ENCODE measurements at regions not wholly inside any gene's neighbourhood (a gene's known extent, or its start where the extent isn't known, plus 50 kb on each side); places are given as distances from the start of the nearest gene placed in this dataset.

GRCh38 chr6:112717401-112717800 is 370.3 kb downstream of the RFPL4B start:
- DNase-seq (ENCODE audit: low read depth in 2 of 2) = no peak

- DNase-seq (ENCODE audit: low read depth in 2 of 2) = no peak
These were observed 370.7 kb downstream of the RFPL4B start for GRCh38 chr6:112717856-112718255.

GRCh38 chr6:112725541-112726085 is 378.5 kb downstream of the RFPL4B start:
- DNase-seq (ENCODE audit: low read depth in 2 of 2) = no peak

DNA sequence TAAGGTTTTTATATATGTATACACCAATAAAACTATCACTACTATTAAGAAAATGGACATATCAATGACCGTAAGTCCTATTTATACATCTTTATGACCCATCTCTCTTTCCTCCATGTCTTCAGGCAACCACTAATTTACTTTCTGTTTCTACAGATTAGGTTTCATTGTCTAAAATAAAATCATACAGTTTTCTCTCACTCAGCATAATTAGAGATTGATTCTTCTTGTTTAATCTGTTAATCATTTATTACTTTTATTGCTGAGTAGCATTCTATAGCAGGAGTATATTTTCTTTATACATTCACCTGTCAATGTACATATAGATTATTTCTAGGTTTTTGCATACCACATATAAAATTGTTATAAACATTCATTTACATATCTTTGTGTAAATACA is 388.0 kb downstream of the RFPL4B start:
- DNase-seq (ENCODE audit: low read depth in 2 of 2) = no peak

DNA sequence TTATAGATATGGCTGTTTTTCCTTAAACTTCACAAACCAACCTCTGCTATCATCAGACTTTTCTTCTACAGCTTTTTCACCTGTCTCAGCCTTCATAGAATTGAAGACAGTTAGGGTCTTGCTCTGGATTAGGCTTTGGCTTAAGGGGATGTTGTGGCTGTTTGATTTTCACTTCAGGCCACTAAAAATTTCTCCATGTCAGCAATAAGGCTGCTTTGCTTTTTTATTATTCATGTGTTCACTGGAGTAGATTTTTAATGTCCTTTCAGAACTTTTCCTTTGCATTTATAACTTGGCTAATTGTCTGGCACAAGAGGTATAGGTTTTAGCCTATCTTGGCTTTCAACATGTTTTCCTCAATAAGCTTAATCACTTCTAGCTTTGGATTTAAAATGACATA is 392.6 kb downstream of the RFPL4B start:
- no peak for DNase-seq (ENCODE audit: low read depth in 2 of 2)

DNA sequence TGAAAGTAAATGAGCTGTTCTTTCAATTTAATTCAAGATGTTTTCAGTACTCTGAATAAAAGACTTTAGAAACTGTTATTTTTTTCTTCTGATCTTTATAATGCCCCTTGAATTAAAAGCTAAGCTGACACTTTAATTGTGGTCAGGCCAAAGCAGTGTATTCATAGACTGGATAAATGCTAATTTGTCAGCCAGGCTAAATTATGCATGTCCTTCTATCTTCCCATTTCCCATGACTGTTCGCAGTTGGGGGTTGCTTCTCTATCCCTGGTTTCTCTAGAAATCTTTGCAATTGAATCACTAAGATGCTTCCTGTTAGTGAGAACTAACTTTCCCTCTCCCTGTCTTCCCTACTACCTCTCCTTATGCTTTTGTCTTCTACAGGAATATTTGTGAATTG is 396.2 kb downstream of the RFPL4B start:
- no peak for DNase-seq (ENCODE audit: low read depth in 2 of 2)

- no peak for DNase-seq (ENCODE audit: low read depth in 2 of 2)
These were observed 397.7 kb downstream of the RFPL4B start for GRCh38 chr6:112744827-112745226.

DNA sequence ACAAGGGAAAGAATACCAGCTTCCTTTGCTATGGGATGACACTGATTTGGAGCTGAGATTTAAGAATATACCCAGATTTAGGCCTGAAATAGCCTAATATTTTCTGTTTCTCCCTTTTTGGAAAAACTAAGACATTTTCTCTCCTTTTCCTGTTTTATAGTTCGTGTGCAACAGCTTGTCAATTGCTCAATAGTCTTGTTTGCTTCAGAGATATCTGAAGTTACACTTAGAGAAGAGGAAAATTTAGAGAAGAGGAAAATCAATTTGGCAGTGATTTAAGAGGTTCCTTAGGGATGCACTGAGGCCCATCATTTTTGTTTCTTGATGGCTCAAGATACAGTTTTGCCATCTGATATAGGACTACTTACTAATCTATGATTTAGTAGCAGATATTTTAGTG is 398.6 kb downstream of the RFPL4B start:
- DNase-seq (ENCODE audit: low read depth in 2 of 2) = no peak

DNA sequence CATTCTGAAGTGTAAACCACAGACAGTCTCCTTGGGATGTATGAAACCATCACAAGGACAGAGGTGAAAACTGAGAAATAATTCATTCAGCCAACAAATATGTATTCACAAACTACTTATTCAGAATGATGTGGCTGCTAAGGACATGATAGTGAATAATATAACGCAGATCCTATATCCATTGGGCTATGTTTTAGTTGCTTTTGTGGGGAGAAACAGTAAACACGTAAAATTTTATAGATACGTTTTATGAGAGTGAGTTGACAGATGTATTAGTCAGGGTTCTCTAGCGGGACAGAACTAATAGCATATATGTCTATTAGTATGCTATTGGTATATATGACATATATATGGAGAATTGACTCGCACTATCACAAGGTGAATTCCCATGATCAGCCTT is 402.5 kb downstream of the RFPL4B start:
- DNase-seq (ENCODE audit: low read depth in 2 of 2) = no peak

DNA sequence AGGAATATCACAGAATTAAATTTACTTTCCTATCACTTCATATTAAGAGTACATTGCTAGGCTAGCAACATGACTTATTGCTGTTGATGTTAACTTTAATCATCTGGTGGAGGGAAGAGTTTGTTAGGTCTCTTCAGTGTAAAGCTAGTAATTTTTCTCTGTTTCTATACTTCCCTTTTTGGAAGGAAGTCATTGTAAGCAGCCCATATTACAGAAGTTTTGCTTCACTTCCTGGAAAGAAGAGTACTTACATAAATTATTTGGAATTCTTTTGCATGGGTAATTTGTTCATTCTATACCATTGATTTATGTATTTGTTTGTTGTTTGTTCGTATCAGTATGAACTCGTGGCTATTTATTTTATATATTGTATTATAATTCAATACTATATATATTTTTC is 405.2 kb downstream of the RFPL4B start:
- no peak for DNase-seq (ENCODE audit: low read depth in 2 of 2)

DNA sequence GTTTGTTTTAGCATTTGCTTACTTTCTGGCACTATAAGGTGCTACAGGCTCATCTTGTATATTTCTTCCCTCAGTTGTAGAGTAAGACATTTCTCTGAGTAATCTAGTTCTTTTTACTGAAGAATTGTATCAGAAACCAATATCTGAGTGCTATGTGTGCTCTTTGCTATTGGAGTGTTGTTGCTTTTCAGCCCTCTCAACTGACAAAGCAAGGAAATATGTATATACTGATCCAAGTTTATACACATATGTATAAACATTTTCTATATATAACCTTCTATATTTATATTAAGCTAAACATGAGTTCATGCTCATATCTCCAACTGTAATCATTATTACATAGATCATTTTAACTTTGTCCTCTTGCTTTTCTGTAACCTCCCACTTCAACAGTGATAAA is 405.7 kb downstream of the RFPL4B start:
- no peak for DNase-seq (ENCODE audit: low read depth in 2 of 2)

GRCh38 chr6:112760831-112761230 is 413.7 kb downstream of the RFPL4B start:
- no peak for DNase-seq (ENCODE audit: low read depth in 2 of 2)

DNA sequence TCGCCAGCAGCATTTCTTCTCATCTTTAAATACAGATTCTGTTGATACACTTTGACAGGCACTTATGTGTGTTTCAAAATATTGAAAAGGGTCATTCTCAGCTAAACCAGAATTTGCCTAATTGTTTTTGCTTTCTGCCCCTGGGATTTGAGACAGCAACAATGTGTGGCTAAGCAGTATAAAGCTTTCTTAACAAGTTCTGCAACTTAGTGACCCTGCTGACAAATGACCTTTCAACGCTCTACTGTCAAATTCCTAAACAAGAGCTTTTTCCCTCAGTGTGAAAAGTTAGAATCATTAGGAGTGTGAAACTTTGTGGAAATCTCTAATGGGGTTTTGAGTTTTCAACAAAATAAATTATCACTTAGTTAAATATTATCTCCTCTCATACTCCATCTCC is 414.6 kb downstream of the RFPL4B start:
- DNase-seq (ENCODE audit: low read depth in 2 of 2) = no peak

DNA sequence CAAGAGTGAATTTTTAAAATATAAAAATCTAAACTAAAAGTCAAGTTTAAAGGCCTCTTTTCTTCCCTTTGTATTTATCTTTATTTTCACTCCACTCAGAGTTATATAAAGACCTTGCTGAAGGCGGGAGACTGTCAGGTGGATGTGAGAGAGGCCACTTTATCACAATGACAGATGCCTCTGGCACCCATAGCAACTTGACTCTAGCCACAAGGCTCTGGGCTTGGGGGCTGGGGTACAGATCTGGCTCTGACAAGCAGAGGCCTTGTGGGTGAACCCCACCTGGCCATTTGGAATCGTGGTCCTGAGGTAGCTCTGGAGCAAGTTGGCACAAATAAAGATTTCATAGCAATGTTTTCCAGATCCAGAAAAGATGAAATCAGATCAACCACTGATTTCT is 417.2 kb downstream of the RFPL4B start:
- no peak for DNase-seq (ENCODE audit: low read depth in 2 of 2)

DNA sequence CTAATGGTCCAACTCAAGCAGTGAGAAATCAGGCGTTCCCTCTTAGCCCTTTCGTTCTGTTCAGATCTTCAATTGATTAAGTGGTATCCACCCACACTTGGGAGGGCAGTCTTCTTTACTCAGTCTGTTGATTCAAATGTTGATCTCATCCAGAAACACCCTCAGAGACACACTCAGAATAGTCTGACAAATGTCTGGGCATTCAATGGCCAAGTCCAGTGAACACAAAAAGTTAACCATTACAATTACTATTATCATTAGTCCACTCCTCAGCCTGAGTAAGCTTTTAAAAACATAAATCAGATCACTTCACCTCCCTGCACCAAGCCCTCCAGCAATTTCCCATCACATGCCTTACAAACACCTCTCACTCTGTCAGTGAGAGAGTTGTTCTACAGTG is 423.2 kb downstream of the RFPL4B start:
- no peak for DNase-seq (ENCODE audit: low read depth in 2 of 2)

DNA sequence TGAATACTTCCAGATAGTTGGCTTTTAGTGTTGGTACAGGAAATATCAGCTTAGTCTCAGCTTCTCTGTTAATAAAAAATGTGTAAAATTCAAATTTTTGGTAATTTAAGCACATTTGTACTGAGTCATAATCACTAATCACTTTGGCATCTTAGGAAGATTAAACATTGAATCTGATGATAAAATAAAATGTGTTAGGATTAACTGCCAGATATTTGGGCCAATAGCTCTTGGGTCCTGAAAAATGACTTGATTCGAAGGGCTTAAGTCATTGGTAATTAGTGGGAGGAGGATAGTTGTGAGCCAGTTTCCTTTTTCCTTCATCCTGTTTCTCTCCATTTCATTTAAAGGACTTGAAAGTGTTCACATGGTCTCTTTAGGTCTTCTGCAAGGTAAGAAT is 426.1 kb downstream of the RFPL4B start:
- no peak for DNase-seq (ENCODE audit: low read depth in 2 of 2)

DNA sequence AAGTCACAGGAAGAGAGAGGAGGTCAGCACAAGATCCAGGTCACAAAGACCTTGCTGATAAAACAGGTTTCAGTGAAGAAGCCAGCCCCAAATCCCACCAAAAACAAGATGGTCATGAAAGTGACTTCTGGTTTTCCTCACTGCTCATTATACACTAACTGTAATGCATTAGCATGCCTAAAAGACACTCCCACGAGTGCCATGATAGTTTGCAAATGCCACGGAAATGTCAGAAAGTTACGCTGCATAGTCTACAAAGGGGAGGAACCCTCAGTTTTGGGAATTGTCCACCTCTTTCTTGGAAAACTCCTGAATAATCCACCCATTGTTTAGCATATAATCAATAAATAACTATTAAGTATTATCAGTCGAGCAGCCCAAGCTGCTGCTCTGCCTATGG is 427.2 kb downstream of the RFPL4B start:
- DNase-seq (ENCODE audit: low read depth in 2 of 2) = no peak

DNA sequence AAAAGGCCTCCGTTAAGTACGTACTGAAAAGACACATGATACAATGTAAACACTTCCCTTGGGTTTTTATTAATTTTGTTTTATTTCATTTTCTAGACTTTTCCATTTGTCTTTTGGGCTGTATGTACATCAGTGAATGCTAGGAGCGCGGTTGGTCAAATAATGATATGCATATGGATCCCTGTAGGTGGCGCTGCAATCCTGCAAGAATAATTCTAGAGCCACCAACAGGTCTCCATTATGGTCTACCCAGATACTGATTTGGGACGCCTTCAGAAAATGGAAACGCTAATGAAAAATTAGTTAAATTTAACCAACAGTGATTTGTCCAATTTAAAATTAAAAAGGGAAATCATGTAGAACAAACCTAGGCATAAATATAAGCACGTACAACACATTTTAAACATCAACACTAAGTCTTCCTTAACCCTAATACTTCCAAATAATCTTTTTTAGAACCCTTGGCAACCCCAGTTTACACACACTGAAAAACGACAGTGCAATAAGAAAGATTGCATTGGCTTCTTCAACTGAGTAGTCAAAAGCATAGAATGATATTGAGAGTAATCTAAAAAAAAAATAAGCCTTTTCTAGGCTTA is 433.5 kb downstream of the RFPL4B start:
- peak in 1 of 2 donors; percentile 24 for DNase-seq (ENCODE audit: low read depth in 2 of 2)

GRCh38 chr6:112781241-112781640 is 434.1 kb downstream of the RFPL4B start:
- DNase-seq (ENCODE audit: low read depth in 2 of 2) = no peak

- DNase-seq (ENCODE audit: low read depth in 2 of 2) = no peak
These were observed 438.3 kb downstream of the RFPL4B start for GRCh38 chr6:112785408-112785807.

GRCh38 chr6:112786801-112787200 is 439.7 kb downstream of the RFPL4B start:
- DNase-seq (ENCODE audit: low read depth in 2 of 2) = no peak

DNA sequence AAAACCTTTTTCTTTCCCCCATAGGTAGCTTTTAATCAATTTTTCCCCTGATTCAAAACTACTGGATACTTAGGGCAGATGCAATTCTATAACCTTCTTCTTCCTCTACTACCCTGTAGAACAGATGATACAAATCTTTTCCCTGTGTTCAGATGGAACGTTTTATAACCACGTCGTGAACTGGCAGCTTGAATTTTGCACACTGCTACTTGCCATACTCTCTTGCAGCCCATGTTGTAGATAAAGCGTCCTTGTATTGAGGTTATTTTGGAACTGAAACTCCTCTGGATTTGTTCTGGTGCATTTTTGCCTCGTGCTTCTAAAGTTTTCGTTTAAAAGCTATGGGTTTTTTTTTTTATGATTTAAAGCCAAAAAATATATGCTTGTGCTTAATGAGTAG is 440.2 kb downstream of the RFPL4B start:
- no peak for DNase-seq (ENCODE audit: low read depth in 2 of 2)

DNA sequence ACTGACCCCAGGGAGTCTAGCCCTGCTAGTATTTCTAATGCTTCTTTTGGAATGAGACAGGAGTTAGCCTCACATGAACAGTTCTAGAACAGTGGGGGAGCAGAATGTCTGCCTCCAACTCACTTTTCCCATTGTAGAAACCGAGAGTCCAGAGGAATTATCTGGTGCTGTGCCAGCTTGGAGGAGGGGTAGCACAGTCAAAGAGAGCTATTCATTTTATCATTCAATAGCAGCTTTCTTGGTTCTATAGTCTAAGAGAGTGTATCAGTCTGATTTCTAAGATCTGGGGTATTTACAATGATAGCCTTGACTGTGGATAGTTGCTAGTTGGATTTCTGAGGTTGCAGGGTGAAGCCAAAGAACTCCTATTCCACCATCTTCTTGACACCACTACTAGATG is 448.2 kb downstream of the RFPL4B start:
- no peak for DNase-seq (ENCODE audit: low read depth in 2 of 2)

- DNase-seq (ENCODE audit: low read depth in 2 of 2) = no peak
These were observed 449.6 kb downstream of the RFPL4B start for GRCh38 chr6:112796712-112797111.

All from stimulated activated CD4-positive, alpha-beta T cell treated with anti-CD3 and anti-CD28 coated beads, Interleukin-4, amount 100 ng/mL, for 48 hours (primary cell).